ENCODE measurements at regions not wholly inside any gene's neighbourhood (a gene's known extent, or its start where the extent isn't known, plus 50 kb on each side); places are given as distances from the start of the nearest gene placed in this dataset.
"Not testable (repeated sequence)": the region's sequence is repeated elsewhere in the genome, so short reads cannot be mapped to it uniquely, and the experiment has no call there.

- DNase-seq, result no peak
These were observed 142.1 kb downstream of the C6orf118 start for GRCh38 chr6:165167311-165167710.

GRCh38 chr6:165163519-165163918 is 145.9 kb downstream of the C6orf118 start:
- DNase-seq, result no peak

- no peak for DNase-seq
These were observed 149.9 kb downstream of the C6orf118 start for GRCh38 chr6:165159460-165159859.

- DNase-seq, result no peak
These were observed 162.9 kb downstream of the C6orf118 start for GRCh38 chr6:165146456-165146855.

GRCh38 chr6:165135889-165136288 is 173.5 kb downstream of the C6orf118 start:
- DNase-seq, result no peak

- no peak for DNase-seq
These were observed 180.3 kb downstream of the C6orf118 start for GRCh38 chr6:165129086-165129485.

GRCh38 chr6:165127743-165128142 is 181.7 kb downstream of the C6orf118 start:
- DNase-seq, result not testable (repeated sequence)

- DNase-seq, result not testable (repeated sequence)
These were observed 184.7 kb downstream of the C6orf118 start for GRCh38 chr6:165124681-165125080.

GRCh38 chr6:165119231-165120020 is 190.0 kb downstream of the C6orf118 start:
- no peak for DNase-seq

GRCh38 chr6:165118736-165119135 is 190.7 kb downstream of the C6orf118 start:
- DNase-seq, result no peak

- no peak for DNase-seq
These were observed 191.6 kb downstream of the C6orf118 start for GRCh38 chr6:165117806-165118205.

- no peak for DNase-seq
These were observed 192.3 kb downstream of the C6orf118 start for GRCh38 chr6:165117121-165117520.

GRCh38 chr6:165110860-165111259 is 198.5 kb downstream of the C6orf118 start:
- no peak for DNase-seq

GRCh38 chr6:165109011-165109410 is 200.4 kb downstream of the C6orf118 start:
- DNase-seq, result no peak

GRCh38 chr6:165106261-165106660 is 203.1 kb downstream of the C6orf118 start:
- DNase-seq, result no peak

- no peak for DNase-seq
These were observed 211.2 kb downstream of the C6orf118 start for GRCh38 chr6:165098165-165098564.

- no peak for DNase-seq
These were observed 212.5 kb downstream of the C6orf118 start for GRCh38 chr6:165096868-165097267.

GRCh38 chr6:165096209-165096608 is 213.2 kb downstream of the C6orf118 start:
- no peak for DNase-seq

- no peak for DNase-seq
These were observed 216.4 kb downstream of the C6orf118 start for GRCh38 chr6:165092881-165093595.

GRCh38 chr6:165091121-165091785 is 218.2 kb downstream of the C6orf118 start:
- no peak for DNase-seq

GRCh38 chr6:165090242-165090641 is 219.2 kb downstream of the C6orf118 start:
- no peak for DNase-seq

- no peak for DNase-seq
These were observed 222.6 kb downstream of the C6orf118 start for GRCh38 chr6:165086814-165087213.

GRCh38 chr6:165082636-165083035 is 226.8 kb downstream of the C6orf118 start:
- DNase-seq, result no peak

Data from activated naive CD4-positive, alpha-beta T cell treated with Interleukin-2 at 50 U/mL for 16 hours (primary cell).